DOHH2 (cell line): ENCODE measurements at regions not wholly inside any gene's neighbourhood (a gene's known extent, or its start where the extent isn't known, plus 50 kb on each side); places are given as distances from the start of the nearest gene placed in this dataset.

Experiments
- H3F3A ChIP-seq: fragments of 200-600 bp; sonication (generic), shearing (Covaris generic); 2 replicates; pipeline ENCODE4 v1.6.0; 2016; ENCODE audit warnings: antibody characterized with exemption, mild to moderate bottlenecking; ENCODE audit not compliant: control insufficient read depth, insufficient read depth
- H3K27ac ChIP-seq: fragments of 200-600 bp; sonication (generic); 2 replicates; pipeline ENCODE4 v1.5.1; 2014; ENCODE audit warnings: low read depth, mild to moderate bottlenecking, low read length, moderate library complexity
- H3K27me3 ChIP-seq: fragments of 200-600 bp; sonication (generic); 2 replicates; pipeline ENCODE4 v1.6.1; 2014; ENCODE audit warnings: mild to moderate bottlenecking, low read length, mixed read lengths; ENCODE audit not compliant: control insufficient read depth
- H3K36me3 ChIP-seq: fragments of 200-600 bp; sonication (generic); 2 replicates; pipeline ENCODE4 v1.6.1; 2014; ENCODE audit warnings: mild to moderate bottlenecking, low read length, moderate library complexity, mixed read lengths; ENCODE audit not compliant: control insufficient read depth
- H3K4me1 ChIP-seq: fragments of 200-600 bp; sonication (generic); 2 replicates; pipeline ENCODE4 v1.6.1; 2014; ENCODE audit warnings: mild to moderate bottlenecking, low read length, mixed read lengths; ENCODE audit not compliant: control insufficient read depth
- H3K4me2 ChIP-seq: fragments of 200-600 bp; sonication (generic); 2 replicates; pipeline ENCODE4 v1.6.0; 2014; ENCODE audit warnings: mild to moderate bottlenecking, low read length, moderate library complexity
- H3K4me3 ChIP-seq: fragments of 200-600 bp; sonication (generic); 2 replicates; pipeline ENCODE4 v1.5.1; 2014; ENCODE audit warnings: mild to moderate bottlenecking, low read length, mixed read lengths
- H3K79me2 ChIP-seq: fragments of 200-600 bp; sonication (generic); 2 replicates; pipeline ENCODE4 v1.6.1; 2014; ENCODE audit warnings: mild to moderate bottlenecking, low read length, mixed read lengths; ENCODE audit not compliant: control insufficient read depth
- H3K9me2 ChIP-seq: fragments of 200-600 bp; sonication (generic); replicated peaks from 2 replicates; pipeline ENCODE4 v1.6.1; 2014; ENCODE audit warnings: mild to moderate bottlenecking, low read length, mixed read lengths; ENCODE audit not compliant: control insufficient read depth
- H3K9me3 ChIP-seq: fragments of 200-600 bp; sonication (generic); 2 replicates; pipeline ENCODE4 v1.6.1; 2014; ENCODE audit warnings: antibody characterized with exemption, low read length, mixed read lengths; ENCODE audit not compliant: control insufficient read depth, insufficient read depth
- H4K20me1 ChIP-seq: fragments of 200-600 bp; sonication (generic); 2 replicates; pipeline ENCODE4 v1.6.0; 2014; ENCODE audit warnings: low read depth, mild to moderate bottlenecking, antibody characterized with exemption, low read length, moderate library complexity; ENCODE audit not compliant: control insufficient read depth, insufficient read depth
- EZH2phosphoT487 ChIP-seq: fragments of 200-600 bp; sonication (generic); IDR thresholded peaks from 2 replicates; pipeline ENCODE4 v1.6.1; 2017; ENCODE audit warnings: borderline replicate concordance, mild to moderate bottlenecking, antibody characterized with exemption, low read length, moderate library complexity, mixed read lengths
- TF ChIP-seq, protein P1 (sequence below): fragments of 200-600 bp; sonication (generic); IDR thresholded peaks from one replicate; pipeline ENCODE4 v1.5.1; 2014; ENCODE audit warnings: antibody characterized with exemption, mild to moderate bottlenecking, low read depth, low read length; ENCODE audit not compliant: poor library complexity, severe bottlenecking

DNA sequence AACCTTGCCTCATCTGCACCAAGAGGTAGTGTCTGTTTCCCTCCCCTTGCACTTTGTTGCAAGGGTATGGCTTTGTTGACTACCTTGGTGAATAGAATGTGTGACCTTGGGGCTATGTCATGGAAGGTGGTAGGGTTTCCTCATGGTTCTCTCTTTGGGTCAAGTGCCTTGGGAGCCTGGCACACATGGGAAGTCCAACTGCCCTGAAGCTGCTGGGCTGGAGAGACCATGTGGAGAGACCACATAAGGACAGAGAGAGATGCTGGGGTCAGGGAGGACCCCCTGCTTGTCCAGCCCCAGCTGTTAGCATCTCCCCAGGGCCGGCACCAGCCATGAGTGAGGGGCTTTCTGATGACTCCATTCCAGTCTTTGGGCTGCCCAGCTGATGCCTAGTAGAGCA is 95.5 kb upstream of the PAX1 start:
- Histone ChIP-seq H3K27me3 (no peaks in the 10 kb centered on the region), H3K9me3 (no peaks in the 10 kb centered on the region; the same call in 1 of the 2 replicates), H3K4me2 (no peak overlapping the region), H3K79me2 (no peaks in the 10 kb centered on the region), H3K4me3 (no peak overlapping the region), H3K4me1 (no peaks in the 10 kb centered on the region), H4K20me1 (no peaks in the 10 kb centered on the region), H3F3A (no peaks in the 10 kb centered on the region), H3K36me3 (no peaks in the 10 kb centered on the region), H3K9me2 (no peaks in the 10 kb centered on the region), H3K27ac (no peak overlapping the region)
- TF ChIP-seq, protein P1, sequence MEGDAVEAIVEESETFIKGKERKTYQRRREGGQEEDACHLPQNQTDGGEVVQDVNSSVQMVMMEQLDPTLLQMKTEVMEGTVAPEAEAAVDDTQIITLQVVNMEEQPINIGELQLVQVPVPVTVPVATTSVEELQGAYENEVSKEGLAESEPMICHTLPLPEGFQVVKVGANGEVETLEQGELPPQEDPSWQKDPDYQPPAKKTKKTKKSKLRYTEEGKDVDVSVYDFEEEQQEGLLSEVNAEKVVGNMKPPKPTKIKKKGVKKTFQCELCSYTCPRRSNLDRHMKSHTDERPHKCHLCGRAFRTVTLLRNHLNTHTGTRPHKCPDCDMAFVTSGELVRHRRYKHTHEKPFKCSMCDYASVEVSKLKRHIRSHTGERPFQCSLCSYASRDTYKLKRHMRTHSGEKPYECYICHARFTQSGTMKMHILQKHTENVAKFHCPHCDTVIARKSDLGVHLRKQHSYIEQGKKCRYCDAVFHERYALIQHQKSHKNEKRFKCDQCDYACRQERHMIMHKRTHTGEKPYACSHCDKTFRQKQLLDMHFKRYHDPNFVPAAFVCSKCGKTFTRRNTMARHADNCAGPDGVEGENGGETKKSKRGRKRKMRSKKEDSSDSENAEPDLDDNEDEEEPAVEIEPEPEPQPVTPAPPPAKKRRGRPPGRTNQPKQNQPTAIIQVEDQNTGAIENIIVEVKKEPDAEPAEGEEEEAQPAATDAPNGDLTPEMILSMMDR: no peak
- TF ChIP-seq EZH2phosphoT487: no peak

DNA sequence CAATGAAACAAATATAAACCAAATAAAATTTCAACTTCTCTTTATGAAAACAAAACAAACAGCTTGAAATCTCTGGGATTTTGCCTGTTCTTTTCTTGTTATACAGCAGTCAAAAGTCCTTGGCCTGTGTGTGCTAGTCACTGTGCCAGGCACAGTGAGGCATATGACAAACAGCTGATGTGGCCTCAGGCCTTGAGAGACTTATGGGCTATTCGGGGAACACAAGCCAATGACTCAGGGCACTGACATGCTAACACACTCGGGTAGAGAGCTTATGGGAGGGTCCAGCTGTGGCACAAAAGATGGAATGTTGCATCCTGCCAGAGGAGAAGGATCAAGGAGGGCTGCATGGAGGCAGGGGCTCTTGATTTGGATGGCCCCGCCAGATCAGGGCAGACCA is 95.4 kb upstream of the NKX2-2 start:
- H3K9me2 ChIP-seq: no peaks in the 10 kb centered on the region
- H3K9me3 ChIP-seq: no peaks in the 10 kb centered on the region; the same call in 1 of the 2 replicates
- TF ChIP-seq, protein P1: no peak
- TF ChIP-seq EZH2phosphoT487: no peak
- H3K79me2 ChIP-seq: no peaks in the 10 kb centered on the region
- H3K4me2 ChIP-seq: no peak overlapping the region
- no peaks in the 10 kb centered on the region for H3K4me1 ChIP-seq
- no peaks in the 10 kb centered on the region for H3K36me3 ChIP-seq
- no peak overlapping the region for H3K27ac ChIP-seq
- H3F3A ChIP-seq: no peaks in the 10 kb centered on the region
- no peak overlapping the region for H3K4me3 ChIP-seq
- H4K20me1 ChIP-seq: no peaks in the 10 kb centered on the region
- H3K27me3 ChIP-seq: no peaks in the 10 kb centered on the region

DNA sequence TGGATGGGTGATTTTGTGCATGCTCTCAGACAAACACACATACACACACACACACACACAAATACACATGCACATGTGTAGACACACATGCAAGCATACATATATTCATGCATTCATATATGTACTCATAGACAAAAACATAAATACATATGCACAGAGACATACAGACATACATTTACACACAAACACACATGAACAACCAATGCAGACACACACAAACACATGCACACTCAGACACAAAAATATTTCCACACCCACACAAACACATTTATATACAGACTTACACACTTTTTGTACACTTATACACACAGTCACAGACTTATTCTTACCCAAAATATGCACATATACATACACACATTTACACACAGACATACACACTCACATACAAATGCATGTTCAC is 94.9 kb upstream of the NKX2-2 start:
- Histone ChIP-seq H3K4me2 (no peak overlapping the region), H3K27ac (no peak overlapping the region), H3K4me1 (no peaks in the 10 kb centered on the region), H3K79me2 (no peaks in the 10 kb centered on the region), H3K9me3 (no peaks in the 10 kb centered on the region; the same call in 1 of the 2 replicates), H3F3A (no peaks in the 10 kb centered on the region), H3K4me3 (no peak overlapping the region), H3K9me2 (no peaks in the 10 kb centered on the region), H4K20me1 (no peaks in the 10 kb centered on the region), H3K36me3 (no peaks in the 10 kb centered on the region), H3K27me3 (no peaks in the 10 kb centered on the region)
- no peak for TF ChIP-seq EZH2phosphoT487
- TF ChIP-seq, protein P1: no peak
